GM19467 (cell line): ENCODE measurements at regions not wholly inside any gene's neighbourhood (a gene's known extent, or its start where the extent isn't known, plus 50 kb on each side); places are given as distances from the start of the nearest gene placed in this dataset.

Experiments used
- ATAC-seq: cut with Tn5 transposase; IDR thresholded peaks from one replicate; pipeline ENCODE4 v1.9.1; 2021; ENCODE audit warnings: mild to moderate bottlenecking, moderate library complexity; ENCODE audit not compliant: unreplicated experiment

GRCh38 chr9:690517-691111, 150.9 kb upstream of the DMRT1 start:
- no peak for ATAC-seq

GRCh38 chr9:691825-692400, 149.6 kb upstream of the DMRT1 start:
- ATAC-seq = no peak

DNA sequence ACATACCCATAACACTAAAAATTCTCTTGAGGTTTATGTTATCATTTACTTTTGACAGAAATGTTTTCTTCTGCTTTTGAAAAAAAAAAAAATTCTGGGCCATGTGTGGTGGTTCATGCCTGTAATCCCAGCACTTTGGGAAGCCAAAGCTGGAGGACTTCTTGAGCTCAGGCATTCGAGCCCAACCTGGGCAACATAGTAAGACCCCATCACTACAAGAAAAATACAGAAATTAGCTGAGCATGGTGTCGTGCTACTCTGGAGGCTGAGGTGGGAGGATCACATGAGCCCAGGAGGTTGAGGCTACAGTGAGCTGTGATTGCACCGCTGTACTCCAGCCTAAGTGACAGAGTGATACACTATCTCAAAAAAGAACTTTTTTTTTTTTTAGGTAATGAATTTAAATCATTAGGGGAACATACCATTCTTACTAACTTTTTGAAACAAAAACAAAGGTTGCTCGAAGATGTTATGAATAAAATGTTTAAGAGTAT, 148.8 kb upstream of the DMRT1 start:
- no peak for ATAC-seq

DNA sequence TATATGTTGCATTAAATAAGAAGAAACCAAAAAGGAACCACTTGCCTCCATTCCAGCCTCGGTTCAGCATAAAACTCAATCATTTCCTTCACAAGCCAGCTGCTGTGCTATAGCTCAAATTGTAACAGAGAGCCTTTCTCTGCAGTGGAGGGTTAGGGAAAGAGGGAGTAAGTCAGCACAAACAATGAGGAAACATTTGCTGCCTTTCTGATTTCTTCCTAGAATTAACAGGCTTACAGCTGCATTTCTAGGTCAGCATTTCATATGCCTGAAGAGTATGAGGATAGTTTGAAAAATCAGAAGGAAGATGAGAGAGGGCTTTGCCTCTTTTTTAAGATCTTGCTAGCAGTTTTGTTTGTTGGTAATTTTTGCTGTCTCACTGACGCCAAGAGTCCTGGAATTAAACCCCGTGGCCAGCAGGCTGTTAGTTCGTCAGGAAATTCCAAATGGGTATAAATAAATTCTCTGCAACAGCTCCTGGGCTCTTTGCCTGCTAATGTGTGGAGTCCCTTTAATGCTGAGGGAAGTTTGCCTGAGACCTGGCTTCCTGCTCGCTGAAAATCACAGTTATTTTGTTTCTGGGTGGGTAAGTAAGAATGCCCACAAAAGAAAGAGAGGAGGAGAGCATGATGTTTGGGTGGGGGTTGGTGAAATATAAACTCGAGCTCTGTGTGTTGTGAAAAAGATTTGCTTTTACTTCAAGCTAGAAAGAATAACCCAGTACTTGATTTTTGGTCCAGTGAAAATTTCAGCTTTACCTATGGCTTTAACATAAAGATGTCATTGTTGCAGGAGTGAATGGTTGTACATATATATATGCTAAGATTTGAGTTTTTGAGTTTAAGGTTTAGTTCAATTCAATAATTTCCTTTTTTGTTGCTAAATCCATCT, 148.1 kb upstream of the DMRT1 start:
- ATAC-seq = no peak

DNA sequence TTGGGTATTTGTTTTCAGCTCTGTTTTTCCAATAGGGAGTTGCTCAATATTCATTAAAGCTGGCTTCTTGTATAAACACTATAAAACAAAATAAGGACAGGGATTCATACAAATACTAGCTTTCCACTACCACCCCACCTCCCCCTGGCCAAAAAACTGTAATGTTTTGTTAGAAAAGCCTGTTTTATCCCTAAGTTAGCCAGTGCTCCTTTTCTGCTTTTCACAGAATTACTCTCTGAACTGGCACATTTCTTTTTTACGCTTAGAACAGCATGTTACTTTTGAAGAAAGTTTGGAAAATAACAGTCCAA, 147.4 kb upstream of the DMRT1 start:
- ATAC-seq = no peak

- no peak for ATAC-seq
These were observed 146.9 kb upstream of the DMRT1 start for GRCh38 chr9:694403-695154.

DNA sequence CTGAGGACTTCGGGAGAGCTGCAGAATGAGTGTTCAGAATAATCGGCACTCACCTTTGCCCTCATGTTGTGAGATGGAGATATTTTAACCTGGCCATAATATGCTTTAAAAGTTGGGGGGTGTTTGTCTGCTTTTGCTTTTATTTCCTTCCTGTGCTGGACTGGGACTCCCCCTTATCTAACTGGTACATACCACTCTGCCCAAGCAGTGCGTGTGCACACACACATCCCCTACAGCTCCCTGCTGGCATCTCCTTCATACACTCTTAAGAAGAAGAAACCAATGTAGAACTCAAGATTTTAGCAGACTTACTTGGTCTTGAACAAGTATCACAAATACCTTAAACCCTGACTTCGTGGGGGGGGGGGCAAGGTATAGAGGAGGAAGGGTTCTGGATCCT, 146.2 kb upstream of the DMRT1 start:
- no peak for ATAC-seq

DNA sequence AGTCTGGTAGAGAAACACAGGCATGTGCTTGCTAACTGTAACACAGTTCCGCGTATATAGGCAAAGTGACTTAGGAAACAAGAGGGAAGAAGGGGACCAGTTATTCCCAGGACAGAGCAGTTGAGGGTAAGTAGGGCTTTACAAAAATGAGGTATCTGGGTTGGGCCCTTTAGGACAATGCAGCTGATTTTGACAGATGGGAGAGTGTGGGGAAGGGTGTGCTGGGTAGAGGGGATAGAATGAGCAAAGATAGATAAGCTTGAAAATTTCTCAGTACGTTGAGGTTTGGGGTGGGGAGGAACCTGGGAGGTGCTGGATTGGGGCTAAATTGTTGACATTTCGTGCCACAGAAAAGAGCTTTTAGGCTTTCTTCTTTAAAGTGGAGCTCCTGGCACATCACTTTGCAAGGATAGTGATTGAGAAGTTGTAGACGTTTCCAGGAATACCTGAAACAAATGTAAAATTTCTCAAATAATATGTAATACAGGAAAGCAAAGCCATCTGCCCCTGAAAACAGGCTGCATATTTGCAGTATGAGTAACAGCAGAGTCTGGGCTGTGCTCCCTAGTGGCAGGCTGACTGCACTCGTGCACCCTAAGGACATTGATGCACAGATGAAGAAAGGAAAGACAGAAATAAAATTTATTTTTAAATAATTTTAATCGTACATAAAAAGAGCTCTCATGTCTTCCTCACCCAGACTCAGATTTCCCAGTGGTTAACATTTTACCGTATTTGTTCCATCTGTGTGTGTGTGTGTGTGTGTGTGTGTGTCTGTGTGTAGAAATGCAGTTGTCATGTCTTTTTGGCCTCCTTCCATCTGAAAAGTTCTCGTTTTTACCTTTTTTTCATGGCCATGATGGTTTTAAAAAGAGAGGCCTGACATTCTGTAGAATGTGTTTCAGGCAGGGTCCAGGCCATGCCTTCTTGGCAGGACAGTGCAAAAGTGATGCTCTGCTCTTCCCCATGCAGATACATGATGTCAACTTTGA, 144.9 kb upstream of the DMRT1 start:
- ATAC-seq = no peak

DNA sequence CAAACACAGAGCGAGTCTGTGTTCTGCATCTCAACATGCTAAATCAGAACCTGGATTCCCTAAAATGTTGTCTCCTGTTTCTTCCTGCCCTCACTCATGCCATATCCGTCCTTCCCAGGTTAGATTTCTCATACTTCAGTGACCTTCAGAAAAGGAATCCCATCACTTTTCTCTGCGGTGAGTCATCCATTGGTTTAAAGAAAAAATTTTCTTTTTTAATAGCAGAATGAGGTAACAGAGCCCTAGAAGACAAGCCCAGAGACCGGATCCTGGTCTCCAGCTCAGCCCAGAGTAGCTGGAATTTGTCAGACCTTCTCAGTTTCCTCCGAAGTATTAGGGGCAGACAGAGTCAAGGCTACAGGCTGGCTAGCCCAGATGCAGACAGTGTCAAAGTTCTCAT, 143.2 kb upstream of the DMRT1 start:
- ATAC-seq = no peak

DNA sequence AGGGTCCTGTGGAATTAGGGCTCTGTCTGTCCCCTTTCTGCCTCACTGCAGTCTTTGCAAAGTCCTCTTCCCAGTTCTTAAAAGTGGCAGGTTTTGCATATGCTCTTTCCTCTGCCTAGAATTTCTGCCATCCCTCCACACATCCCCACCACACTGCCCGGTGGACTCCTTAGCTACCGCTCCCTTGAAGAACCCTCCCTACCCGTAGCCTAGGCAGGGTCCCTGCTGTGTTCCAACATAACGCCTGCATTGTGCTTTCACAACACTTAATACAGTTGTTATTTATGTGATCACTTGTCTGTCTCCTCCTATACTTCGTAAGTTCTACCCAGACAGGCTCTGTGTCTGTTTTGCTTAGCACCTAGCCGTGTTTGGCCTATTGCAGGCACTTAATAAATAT, 142.5 kb upstream of the DMRT1 start:
- no peak for ATAC-seq

DNA sequence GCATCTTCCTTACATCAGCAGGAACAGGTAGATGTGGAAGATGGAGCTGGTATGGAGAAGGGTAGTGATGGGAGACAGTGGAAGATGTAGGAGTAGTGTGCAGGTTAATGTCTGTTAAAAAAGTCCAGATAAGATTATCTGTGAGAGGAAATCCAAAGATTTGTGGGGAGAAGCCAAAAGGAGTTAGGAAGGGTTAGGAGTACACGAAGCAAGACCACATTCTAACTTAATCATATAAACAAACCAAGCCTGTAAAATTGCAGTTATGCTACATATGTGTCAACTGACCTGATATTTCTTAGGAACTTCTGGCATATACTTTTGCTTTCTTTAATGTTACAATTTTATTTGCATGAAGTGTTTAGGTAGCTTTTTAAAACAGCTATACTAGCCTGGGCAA, 142.1 kb upstream of the DMRT1 start:
- ATAC-seq = no peak

GRCh38 chr9:700365-701282, 140.9 kb upstream of the DMRT1 start:
- ATAC-seq = no peak

- ATAC-seq = no peak
These were observed 138.1 kb upstream of the DMRT1 start for GRCh38 chr9:703392-703791.

DNA sequence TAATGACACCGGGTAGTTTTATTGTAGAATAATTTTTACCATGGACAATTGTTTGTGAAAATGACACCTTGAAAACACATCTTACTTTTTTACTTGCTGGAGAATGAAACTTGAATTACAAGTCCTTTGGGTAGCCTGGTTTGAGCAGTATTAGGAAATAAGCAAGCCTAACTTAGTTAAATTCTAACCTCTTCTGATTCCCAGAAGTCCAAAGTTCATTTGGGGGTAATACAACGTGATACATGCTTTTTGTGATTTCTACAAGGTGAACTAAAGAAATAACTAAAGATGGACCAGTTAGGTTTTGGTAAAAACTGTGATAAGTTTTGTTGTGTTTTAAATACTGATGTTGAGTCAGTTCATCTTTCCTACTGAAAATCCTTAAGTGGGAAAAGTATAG, 135.4 kb upstream of the DMRT1 start:
- no peak for ATAC-seq

GRCh38 chr9:706606-707459, 134.7 kb upstream of the DMRT1 start:
- no peak for ATAC-seq

DNA sequence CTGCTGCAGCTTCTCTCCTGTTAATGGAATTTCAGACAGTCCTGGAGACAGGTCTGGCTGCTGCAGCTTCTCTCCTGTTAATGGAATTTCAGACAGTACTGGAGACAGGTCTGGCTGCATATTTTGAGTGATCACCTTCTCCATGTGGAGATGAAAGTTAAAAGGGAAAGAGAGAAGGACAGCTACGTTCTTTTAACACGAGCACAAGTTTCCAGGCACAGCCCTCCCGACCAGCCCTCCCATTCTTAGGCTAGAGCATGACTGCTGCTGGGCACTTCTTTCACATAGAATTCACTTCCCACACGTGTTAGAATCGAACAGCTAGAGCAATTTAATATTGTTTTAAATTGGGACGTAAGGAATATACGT, 133.3 kb upstream of the DMRT1 start:
- ATAC-seq = no peak

- no peak for ATAC-seq
These were observed 132.7 kb upstream of the DMRT1 start for GRCh38 chr9:708551-709432.
